Ammon's horn (tissue), 1 donor: ENCODE measurements at regions not wholly inside any gene's neighbourhood (a gene's known extent, or its start where the extent isn't known, plus 50 kb on each side); places are given as distances from the start of the nearest gene placed in this dataset.
"Not testable (repeated sequence)": the region's sequence is repeated elsewhere in the genome, so short reads cannot be mapped to it uniquely, and the experiment has no call there.

Experiments
- DNase-seq: peaks from one replicate; pipeline ENCODE4 v3.0.0-alpha.2; 2016; ENCODE audit warnings: low spot score

DNA sequence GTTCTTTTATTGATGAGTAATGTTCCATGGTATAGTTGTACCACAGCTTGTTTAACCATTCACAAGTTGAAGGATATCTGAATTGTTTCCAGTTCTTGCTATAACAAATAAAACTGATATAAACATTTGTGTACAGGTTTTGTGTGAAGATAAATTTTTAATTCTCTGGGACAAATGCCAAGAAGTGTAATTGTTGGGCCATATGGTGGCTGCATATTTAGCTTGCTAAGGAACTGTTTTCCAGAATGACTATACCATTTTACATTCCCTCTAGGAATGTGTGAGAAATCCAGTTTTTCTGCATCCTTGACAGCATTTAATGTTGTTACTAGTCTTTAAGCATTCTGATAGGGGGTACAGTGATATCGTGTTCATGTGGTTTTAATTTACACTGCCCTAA is 368.5 kb downstream of the KIF2B start:
- DNase-seq = no peak

DNA sequence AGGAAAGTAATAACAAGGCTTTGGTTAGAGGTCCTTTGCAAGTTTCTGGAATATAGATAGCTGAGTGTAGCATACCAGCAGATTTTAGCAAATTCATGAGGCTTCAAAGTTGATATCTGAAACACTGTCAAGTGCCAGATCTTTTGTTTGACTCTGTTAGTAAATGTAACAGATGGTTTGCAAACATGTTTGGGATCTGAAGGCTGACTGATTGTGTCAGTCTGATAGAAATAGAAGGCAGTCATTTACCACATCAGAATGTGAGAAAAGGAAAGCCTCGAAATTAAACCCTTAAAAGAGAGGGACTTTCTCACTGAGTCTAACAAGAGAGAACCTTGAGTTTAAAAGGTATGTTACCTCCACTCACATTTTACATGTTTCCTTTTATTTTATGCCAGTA is 371.5 kb downstream of the KIF2B start:
- DNase-seq = peak; percentile 51

DNA sequence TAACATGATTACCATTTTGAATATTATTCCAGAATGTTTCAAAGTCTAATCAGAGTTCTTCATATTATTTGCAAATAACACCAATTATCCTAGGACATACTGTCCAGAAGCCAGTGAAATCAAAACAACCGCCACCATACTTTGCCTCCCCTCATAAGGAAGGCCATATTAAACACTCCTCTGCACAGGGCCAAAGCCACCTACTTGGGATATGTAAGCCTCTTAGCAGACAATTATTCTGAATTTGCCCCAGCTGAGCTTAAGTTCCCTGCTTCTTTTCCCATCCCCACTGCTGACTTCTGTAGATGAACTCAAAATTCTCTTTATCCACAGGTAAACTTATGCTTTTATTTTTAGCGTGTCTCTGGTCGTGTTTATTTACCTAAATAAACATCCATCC is 374.0 kb downstream of the KIF2B start:
- no peak for DNase-seq

DNA sequence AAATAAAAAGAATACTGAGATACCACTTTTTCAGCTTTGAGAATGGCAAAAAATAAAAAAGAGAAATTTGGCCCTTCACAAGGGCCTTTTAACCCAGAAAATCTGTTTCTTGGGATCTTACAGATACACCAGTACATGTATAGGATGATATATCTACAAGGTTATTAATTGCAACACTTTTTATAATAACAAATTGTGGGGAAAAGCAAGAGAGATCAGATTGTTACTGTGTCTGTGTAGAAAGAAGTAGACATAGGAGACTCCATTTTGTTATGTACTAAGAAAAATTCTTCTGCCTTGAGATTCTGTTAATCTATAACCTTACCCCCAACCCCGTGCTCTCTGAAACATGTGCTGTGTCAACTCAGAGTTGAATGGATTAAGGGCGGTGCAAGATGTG is 378.7 kb downstream of the KIF2B start:
- DNase-seq = not testable (repeated sequence)

DNA sequence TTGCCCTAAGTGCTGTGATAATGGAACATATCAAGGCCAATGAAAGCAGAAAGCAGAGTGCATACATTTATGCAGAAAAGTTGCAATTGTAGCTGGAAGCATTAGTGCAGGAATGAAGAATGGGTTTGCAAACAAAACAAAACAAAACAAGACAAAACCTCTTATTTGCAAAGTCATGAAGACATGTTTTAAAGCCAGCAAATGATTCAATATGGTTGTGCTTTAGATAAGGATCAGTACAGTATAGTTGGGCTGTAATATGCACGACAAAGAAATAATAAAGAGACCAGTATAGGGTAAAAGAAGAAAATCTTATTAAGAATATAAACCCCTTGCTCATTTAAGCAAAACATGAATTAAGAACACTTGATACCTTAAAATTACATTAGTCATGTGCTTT is 398.1 kb downstream of the KIF2B start:
- DNase-seq = no peak

DNA sequence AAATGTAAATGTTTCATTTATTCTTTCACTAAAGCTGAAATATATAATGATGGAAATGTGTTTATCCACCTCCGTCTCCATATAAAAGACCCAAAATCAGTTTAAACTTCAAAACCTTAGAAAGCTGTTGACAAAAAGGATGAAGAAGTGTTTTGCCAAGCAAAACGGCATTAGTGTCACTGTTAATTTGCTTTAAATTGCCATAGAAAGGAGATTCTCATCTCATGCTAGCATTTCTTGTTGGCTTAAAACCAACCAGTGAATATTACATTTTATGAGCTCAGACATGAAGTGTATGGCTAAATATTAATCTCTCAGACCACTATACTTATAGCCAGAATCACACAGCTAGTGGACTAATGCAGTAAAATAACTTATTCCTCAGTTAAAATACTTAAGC is 398.8 kb downstream of the KIF2B start:
- no peak for DNase-seq

DNA sequence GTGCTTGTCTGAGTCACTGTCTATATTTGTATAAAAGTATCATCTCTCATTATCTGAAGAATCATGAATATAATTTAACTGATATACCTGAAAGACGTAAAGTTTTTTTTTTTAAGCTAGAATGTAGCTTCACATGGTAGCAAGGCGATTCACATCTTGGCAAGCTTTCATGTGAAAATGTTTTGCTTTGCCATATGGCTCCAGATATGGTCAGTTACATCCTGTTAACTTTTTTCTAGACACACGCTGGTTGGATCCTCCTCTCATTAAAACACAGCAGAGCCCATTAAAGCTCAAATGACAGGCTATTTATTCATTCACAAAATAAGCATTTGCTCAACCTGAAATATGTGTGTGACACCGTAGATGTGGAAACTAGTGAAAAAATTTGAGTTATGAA is 412.8 kb downstream of the KIF2B start:
- DNase-seq = no peak

DNA sequence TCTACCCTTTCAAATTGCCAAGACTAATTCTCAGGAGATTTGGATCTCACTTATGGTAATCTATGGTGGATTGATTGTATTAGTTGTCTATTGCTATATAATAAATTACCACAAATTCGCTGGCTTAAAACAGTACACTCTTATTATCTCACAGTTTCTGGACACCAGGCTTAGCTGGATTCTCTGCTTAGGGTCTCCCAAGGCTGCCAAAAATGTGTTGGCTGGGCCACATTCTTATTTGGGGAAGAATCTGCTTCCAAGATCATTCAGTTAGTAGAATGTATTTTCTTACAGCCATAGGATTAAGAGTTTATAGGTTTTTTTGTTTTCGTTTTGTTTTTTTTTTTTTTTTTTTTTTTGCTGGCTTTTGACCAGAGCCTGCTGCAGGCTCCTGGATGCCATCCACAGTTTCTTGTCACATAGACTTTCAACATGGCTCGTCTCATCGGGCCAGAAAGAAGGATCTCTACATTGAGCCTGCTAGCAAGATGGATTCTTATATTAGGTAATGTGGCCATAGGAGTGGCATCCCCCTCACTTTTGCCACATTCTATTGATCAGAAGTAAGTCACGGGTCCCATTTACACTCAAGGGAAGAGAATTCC is 415.3 kb downstream of the KIF2B start:
- no peak for DNase-seq

DNA sequence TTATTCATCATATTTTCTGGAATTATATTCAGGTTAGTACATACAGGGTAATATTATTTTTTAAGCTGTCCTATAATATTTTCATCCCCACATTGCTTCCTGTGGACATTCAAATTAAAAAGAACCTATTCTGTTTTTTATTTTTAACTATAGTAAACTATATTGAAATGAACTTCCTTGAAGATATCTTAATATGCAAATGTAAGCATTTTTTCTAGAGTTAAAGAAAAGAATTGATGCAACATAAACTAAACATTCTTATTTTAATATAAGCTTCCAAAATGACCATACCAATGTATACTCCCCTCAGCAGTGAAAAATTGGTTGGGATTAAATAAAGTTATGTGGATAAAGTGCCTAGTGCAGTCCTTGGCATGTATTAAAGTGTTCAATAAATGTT is 416.6 kb downstream of the KIF2B start:
- no peak for DNase-seq

DNA sequence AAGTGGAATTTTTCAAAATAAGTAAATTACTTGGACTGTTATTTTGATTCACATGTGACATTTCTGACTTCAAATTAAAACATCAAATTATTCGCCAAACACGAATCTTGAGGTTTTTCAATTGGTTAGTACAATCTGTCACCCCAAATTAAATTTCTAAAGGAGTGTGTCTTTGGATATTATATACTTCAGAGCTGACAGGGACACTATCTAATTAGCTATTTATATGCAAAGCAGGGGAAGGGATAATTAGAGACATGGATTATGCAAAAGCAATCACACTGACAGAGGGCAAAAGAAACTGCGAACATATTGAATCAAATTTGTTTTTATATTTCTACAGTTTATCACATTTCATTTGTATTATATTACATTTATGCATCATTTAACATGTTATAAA is 433.0 kb downstream of the KIF2B start:
- DNase-seq = no peak

DNA sequence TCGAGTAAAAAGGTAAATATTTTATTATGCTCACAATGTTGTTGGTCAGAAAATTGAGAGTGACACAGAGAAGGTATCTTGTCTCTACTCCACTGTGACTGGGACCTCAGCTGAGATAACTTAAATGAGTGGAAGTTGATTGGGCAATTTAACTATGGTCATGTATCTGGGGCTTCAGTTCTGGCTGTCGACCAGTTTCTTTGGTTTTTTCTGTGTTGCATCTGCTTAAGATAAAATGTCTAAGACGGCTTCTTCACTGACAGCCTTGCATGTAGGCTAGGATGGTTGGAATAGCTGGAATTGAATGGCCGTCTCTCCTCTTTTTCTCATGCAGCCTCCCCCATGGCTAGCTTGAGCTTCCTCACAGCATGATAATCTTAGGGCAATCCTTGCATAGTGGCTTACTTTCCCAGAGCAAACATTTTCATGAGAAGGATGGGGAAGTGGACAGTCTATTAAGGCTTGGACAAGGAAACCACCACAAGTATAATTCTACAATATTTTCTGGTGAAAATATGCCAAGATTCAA is 433.7 kb downstream of the KIF2B start:
- no peak for DNase-seq

DNA sequence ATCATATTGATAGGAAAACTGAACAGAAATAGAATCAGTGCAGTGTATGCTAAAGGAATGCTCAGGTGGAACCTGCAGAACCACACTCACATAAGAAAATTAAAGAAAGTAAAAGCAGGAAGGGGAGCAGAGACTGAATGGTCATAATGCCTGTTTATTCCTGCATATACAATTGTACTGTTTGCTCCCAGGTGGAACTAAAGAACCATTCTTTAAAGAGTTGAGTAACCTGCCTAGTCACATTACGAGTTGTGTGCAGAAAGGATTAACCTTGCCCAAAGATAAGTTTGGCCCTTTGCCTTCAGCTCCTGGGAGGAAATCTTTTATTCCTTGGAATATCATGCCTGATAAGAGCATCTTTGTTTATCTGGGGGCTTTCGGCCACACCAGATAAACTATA is 434.7 kb downstream of the KIF2B start:
- no peak for DNase-seq

DNA sequence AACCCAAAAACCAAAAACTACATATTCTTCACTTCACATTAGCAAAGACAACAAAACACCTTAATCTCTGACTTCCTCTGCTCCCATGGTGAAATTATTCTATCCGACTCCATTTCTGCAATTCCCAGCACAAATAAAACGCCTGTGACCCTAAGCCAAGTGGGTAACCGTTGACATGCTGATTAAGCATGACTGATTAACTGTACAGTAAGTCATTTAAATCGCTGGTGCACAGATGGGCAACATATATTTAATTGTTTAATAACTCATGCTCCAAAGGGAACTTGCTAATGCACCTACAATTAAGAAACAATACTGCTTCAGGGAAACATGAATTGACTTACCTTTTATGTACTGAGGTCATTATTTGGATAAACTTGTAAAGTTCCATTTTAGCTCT is 436.7 kb downstream of the KIF2B start:
- no peak for DNase-seq

DNA sequence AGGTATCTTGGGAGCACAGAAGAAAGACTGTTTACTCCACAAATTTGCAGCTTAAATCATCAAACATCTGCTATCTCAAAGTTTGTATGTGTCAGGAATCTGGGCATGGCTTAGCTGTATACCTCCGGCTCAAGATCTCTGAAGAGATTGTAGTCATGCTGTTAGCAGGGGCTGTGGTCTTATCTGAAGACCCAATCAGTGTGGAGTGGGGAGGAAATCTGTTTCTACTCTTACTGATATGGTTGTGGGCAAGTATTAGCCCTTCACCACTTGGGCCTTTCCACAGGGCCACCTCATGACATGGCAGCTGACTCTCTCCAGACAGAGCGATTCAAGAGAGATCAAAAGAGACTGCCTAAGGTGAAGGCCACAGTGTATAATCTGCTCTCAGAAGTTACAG is 438.7 kb downstream of the KIF2B start:
- DNase-seq = no peak

DNA sequence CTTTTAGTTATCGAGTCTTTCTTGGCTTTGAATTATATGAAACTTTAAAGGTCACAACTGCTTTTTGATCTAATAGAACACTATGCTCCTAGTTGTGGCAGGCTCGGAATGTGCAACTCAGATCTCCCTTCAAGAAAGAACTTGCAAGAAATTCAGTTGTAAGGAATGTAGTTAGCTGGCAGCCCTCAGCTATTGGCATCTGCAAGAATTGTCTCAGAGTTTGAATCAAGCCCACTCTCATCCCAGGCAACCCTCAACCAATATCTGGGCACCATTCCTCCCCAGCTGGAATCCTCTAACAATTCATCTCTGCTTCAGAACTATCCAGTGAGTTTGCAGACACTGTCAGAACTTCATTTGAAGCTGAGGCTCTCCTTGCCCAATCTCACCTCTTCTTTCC is 447.2 kb downstream of the KIF2B start:
- no peak for DNase-seq

DNA sequence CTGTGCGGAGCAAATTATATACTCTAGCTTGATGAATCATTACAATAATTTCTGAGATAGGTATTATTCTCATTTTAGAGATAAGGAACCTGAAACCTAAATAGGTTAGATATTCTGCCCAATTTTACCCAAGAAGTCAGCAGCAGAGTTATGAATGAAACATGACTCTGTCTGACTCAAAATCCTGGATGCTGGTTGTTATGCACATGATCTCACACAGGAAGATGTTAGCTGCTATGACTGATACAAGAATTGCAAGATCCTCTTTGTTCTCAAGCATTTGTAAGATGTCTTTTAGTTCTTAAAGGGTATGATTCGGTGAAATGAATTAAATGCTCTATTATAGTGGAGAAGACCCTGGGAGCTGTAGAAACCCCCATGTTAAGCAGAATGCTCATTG is 447.8 kb downstream of the KIF2B start:
- DNase-seq = no peak

DNA sequence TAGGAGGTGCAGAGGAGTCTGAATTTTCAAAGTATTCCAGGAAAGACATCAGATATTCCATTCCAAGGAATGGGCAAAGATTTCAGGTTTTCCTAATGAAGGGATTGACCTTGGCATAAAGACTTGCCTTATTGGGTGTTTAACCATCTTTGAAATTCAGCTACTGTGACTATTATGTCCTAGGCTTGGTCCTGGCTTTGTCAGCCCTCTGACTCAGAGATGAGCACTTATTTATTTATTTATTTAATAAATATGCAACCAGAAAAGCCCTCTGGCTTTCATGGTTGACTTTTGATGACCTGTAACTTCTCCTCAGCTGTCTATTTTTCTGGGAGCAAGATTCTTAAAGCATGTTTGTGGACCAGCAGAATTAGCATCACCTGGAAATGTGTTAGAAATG is 455.1 kb downstream of the KIF2B start:
- DNase-seq = no peak

DNA sequence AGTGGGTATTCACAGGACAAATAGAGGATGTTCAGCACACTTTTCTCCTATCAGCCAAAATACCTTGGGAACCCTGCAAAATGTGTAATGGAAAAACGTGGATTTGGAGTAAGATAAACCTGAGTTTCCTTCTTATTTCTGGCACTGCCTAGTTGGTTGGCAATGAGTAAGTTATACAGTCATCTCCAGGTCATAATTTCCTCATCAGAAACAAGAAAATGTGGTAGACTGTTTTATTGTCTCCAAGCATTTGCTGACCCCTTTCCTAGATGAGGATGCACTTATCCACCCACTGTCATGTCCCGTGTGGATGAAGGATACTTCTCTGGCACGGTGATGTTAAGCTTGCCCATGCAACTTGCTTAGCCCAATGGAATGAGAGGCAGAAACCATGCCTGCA is 458.0 kb downstream of the KIF2B start:
- no peak for DNase-seq

DNA sequence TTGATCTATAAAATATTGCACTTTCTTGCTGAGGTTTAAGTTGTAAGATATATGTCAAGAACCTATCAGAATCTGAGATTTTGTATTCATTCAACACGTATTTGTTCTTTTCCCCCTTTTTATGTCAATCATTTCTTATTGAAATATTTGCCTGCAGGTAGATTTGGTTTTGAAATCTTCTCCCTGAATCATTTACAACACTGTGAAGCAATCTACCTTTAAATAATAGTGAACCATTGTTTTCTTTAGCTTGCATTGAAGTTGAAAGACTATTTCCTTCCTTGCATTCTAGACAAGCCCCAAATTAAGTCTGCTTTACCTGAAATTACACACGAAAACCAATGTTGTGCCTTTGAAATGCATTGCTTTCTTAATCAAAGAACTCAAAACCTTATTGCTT is 460.2 kb downstream of the KIF2B start:
- no peak for DNase-seq

DNA sequence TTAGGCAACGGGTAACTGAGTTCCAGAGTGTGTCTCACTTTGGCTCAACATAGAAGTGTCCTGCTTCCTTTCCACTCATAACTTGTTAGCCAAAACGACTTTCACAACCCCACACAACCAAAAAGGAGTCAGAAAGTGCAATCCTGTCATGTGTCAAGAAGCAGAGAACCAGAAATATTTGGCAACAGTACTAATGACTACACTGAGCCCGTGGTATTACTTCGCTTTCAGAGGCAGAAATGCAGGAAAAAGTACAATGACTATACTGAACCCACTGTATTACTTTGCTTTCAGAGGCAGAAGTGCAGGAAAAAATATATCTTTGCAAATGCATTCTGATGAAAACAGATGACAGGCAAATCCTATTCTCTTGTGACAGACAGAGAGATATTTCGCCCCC is 484.6 kb downstream of the KIF2B start:
- DNase-seq = no peak

DNA sequence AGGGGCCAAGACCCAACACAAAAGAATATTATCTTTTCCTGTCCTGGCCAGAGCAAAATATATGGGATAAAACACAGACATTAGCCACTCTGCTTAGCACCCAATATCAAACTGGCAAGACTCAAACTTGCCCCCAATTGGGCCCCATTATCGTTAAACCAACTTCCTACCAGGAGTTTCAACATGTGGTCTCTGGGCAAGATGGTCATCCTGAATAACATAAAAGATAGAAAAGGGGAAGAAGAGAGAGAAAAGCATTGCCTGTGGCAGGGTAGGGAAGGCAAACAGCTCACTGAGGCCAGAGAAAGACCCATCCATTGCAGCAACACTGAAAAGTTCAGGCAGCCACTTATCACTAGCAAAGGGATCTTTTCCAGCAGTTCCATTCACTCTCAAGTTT is 502.1 kb downstream of the KIF2B start:
- DNase-seq = no peak

DNA sequence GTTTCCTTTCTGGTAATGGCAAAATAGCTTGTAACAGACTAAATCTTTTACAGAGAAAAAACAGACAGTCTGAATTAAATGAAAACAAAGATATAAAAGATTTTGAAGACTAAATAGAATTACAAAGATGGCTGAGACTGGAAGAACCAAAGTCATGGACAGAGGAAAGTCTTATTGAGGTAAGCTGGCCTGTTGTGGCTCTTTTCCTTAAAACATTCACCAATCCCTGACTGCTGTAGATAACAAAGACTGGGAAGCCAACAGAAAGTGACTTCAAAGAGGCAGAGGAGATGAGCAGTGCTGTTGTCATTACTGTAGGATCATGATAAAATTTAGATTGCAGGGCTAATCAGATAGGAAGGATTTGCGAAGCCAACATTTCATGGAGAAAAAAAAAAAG is 517.0 kb downstream of the KIF2B start:
- DNase-seq = no peak

DNA sequence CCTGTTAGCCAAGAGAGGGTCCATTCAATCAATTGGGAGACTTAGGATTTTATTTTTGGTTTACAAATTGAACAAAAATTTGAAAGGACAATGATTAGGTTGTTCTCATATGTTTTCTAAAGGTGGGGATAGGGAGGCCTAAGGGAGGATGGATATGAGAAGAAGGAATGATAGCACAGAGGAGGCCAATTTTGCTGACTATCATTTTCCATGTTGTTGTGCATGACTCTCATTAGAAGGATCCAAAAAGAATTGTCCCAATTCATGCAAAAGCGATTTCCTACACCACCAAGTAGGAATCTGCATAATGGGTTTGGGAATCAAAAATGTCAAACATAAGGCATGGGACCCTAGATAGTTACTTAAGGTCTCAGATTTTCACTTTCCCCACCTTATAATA is 524.8 kb downstream of the KIF2B start:
- no peak for DNase-seq

DNA sequence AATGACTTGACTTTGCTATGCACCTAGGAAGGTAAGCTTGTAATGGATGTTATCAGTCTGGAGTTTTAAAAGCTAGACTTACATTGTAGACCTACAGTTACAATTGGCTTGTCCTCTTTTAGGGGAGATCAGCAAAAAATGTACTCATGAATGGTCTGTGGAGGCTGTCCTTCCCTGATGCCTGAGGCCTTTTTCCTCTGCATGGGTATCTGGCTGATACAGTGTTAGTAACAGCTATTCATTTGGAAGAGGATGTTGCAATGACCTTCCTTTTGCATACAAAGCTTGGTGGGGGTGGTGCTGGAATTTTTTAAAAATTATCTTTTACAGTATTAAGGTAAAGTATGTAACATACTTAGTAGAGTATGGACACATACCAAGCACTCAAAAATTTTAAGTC is 525.5 kb downstream of the KIF2B start:
- no peak for DNase-seq
